Suprapubic skin (tissue), 4 donors: ENCODE measurements at regions not wholly inside any gene's neighbourhood (a gene's known extent, or its start where the extent isn't known, plus 50 kb on each side); places are given as distances from the start of the nearest gene placed in this dataset.

Experiments
- DNase-seq, 2 donors: peaks; one replicate each; pipeline ENCODE4 v3.0.0-alpha.2; 2019; ENCODE audit warnings: low spot score in 2 of 2
- H3K27ac ChIP-seq: fragments of 200-600 bp; sonication (generic); one replicate; pipeline ENCODE4 v1.5.1; 2019
- H3K27me3 ChIP-seq: fragments of 200-600 bp; sonication (generic); one replicate; pipeline ENCODE4 v1.5.1; 2019
- H3K36me3 ChIP-seq: fragments of 200-600 bp; sonication (generic); one replicate; pipeline ENCODE4 v1.5.1; 2019
- H3K4me1 ChIP-seq: fragments of 200-600 bp; sonication (generic); one replicate; pipeline ENCODE4 v1.5.1; 2019
- H3K4me3 ChIP-seq: fragments of 200-600 bp; sonication (generic); one replicate; pipeline ENCODE4 v1.5.1; 2019; ENCODE audit warnings: mild to moderate bottlenecking
- H3K9me3 ChIP-seq: fragments of 200-600 bp; sonication (generic); one replicate; pipeline ENCODE4 v1.5.1; 2019
- EP300 ChIP-seq: sonication (generic); formaldehyde crosslinking; IDR thresholded peaks from one replicate; pipeline ENCODE4 v1.6.1; 2017; ENCODE audit warnings: antibody characterized with exemption
- POLR2A ChIP-seq, 2 donors: fragments of 450-650 bp; IDR thresholded peaks; one replicate each; pipeline ENCODE4 v1.6.1; 2017; ENCODE audit warnings: antibody characterized with exemption in 2 of 2, mild to moderate bottlenecking in 2 of 2, moderate library complexity in 2 of 2
- POLR2AphosphoS5 ChIP-seq, 3 donors: sonication (generic); formaldehyde crosslinking; IDR thresholded peaks; one replicate each; pipeline ENCODE4 v1.6.1; 2017; ENCODE audit warnings: antibody characterized with exemption in 3 of 3
- WGBS: methylation state at CpG from one replicate; pipeline ENCODE4 v1.1.5; 2018; 5-methylcytosine and 5-hydroxymethylcytosine counted together
- TF ChIP-seq, protein P1 (sequence below), 2 donors: fragments of 200-600 bp in 1 of 2; fragments of 450-650 bp in 1 of 2; sonication (generic) in 1 of 2; IDR thresholded peaks; one replicate each; pipeline ENCODE4 v1.5.1; 2016 to 2019; ENCODE audit warnings: antibody characterized with exemption in 2 of 2, mild to moderate bottlenecking in 1 of 2, moderate library complexity in 1 of 2

DNA sequence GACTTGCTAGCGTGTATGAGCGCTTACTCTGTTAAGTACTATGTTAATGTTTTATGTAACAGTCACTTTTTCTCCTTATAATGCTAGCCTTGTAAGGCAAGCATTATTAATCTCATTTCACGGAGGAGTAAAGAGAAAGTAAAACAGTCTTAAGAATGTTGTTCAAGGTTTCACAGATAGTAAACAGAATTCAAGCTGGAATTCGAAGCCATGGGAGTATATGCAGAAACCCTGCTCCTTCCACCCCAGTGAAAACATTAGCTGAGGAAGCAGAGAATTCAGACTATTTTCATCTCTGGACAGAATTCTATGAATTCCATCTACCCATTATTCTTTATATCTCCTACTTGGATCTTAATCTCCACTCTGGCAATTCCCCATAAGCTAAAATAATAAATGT, 1028.3 kb upstream of the WWC1 start:
- WGBS: 84% methylated on average over 4 of the region's 4 CpGs
- TF ChIP-seq, protein P1, sequence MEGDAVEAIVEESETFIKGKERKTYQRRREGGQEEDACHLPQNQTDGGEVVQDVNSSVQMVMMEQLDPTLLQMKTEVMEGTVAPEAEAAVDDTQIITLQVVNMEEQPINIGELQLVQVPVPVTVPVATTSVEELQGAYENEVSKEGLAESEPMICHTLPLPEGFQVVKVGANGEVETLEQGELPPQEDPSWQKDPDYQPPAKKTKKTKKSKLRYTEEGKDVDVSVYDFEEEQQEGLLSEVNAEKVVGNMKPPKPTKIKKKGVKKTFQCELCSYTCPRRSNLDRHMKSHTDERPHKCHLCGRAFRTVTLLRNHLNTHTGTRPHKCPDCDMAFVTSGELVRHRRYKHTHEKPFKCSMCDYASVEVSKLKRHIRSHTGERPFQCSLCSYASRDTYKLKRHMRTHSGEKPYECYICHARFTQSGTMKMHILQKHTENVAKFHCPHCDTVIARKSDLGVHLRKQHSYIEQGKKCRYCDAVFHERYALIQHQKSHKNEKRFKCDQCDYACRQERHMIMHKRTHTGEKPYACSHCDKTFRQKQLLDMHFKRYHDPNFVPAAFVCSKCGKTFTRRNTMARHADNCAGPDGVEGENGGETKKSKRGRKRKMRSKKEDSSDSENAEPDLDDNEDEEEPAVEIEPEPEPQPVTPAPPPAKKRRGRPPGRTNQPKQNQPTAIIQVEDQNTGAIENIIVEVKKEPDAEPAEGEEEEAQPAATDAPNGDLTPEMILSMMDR (IDR thresholded peaks at IDR 0.05): no peak
- TF ChIP-seq POLR2A (IDR thresholded peaks at IDR 0.05): no peak
- no peak for TF ChIP-seq POLR2AphosphoS5 (IDR thresholded peaks at IDR 0.05)
- no peak for TF ChIP-seq EP300

DNA sequence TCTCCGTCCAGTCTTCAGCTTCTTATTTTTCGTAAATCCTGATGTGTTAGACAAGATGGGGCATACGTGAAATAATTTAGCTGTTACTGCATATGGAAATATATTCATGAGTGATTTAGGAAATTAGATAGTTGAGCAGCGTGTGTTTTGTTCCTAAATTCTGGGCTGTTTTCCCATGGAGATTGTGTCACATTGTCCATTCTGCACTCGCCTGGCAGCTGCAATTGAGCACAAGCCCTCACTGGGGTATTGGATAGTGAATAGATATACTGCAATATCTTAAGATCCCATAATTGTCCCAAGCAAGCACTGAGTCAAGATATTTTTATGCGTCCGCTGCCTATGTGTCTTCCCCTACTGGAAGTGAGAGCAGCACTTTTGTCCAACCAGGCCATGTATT, 1027.1 kb upstream of the WWC1 start:
- Histone ChIP-seq H3K9me3 (no peaks in the 10 kb centered on the region), H3K27ac (no peak overlapping the region), H3K36me3 (no peaks in the 10 kb centered on the region), H3K4me3 (no peak overlapping the region), H3K4me1 (no peaks in the 10 kb centered on the region), H3K27me3 (no peaks in the 10 kb centered on the region)
- no peak for TF ChIP-seq POLR2A (IDR thresholded peaks at IDR 0.05)
- TF ChIP-seq, protein P1 (IDR thresholded peaks at IDR 0.05): no peak
- no peak for DNase-seq
- 78% methylated on average over 7 of the region's 7 CpGs for WGBS

More for the DNA sequence above, 1028.3 kb upstream of the WWC1 start:
- Histone ChIP-seq H3K36me3 (no peaks in the 10 kb centered on the region), H3K9me3 (no peaks in the 10 kb centered on the region), H3K27ac (no peak overlapping the region), H3K4me3 (no peak overlapping the region), H3K27me3 (no peaks in the 10 kb centered on the region), H3K4me1 (no peaks in the 10 kb centered on the region)
- DNase-seq: no peak

DNA sequence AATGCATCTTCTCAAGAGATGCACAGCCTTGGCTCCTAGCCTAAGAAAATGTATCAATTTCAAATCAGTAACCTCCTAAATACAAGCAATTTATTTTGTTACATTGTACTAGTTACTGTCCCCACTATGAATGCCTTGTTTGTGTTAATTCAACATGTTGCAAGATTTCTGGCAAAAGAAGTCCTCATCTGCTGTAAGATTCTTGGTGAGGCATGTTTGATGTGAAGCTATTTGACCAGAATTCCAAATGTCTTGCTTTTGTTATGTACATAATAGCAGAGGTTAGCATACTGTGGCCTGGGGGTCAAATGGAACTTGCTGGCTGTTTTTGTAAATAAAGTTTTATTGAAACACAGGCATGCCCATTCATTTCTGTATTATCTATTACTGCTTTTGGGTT, 1023.1 kb upstream of the WWC1 start:
- no peaks in the 10 kb centered on the region for H3K36me3 ChIP-seq

DNA sequence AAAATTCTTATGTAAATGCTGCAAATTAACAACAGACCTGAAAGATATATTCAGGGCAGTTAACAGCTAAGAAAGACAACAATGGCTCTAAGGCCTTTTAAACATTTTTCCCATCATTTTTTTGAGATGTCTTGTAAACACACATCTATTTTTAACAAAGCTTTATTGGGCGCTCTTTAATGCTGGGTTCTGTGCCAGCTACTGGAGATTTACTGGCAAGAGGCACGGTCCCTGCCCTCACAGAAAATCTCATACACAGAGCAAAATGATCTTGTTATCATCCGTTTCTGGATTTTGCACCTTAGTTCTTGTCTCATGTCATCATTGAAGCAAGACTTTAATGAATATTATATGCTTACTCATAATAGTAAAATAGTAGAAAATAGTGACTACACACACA, 1022.3 kb upstream of the WWC1 start:
- no peak for DNase-seq
- no peaks in the 10 kb centered on the region for H3K36me3 ChIP-seq

More for the DNA sequence above, 1023.1 kb upstream of the WWC1 start:
- Histone ChIP-seq H3K27ac (no peak overlapping the region), H3K4me1 (no peaks in the 10 kb centered on the region), H3K9me3 (no peaks in the 10 kb centered on the region), H3K27me3 (no peaks in the 10 kb centered on the region), H3K4me3 (no peak overlapping the region)
- TF ChIP-seq, protein P1 (IDR thresholded peaks at IDR 0.05): no peak
- TF ChIP-seq POLR2AphosphoS5 (IDR thresholded peaks at IDR 0.05) (no peak), POLR2A (IDR thresholded peaks at IDR 0.05) (no peak), EP300 (no peak)
- DNase-seq: no peak

DNA sequence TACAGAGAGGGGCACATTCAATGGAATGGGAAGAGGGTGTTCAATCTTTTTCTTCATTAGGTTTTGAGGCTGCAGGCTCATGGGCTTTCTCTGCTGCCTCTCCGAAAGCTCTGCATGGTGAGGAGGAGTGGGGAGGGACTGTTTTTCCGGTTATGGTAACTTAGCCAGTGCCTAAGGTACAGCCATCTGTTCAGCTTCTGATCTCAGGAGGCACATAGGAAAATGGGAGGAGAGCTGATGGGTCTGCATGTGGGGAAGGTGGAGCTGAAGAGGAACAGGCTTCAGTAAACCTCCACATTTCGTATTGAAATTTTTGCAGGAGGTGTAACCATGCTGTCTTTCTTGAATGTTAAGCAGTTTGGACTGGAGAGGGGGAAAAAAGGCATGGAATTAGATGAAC, 1020.4 kb upstream of the WWC1 start:
- TF ChIP-seq POLR2AphosphoS5 (IDR thresholded peaks at IDR 0.05): no peak
- no peak for TF ChIP-seq EP300
- TF ChIP-seq POLR2A (IDR thresholded peaks at IDR 0.05): no peak
- TF ChIP-seq, protein P1 (IDR thresholded peaks at IDR 0.05): no peak
- Histone ChIP-seq H3K9me3 (no peaks in the 10 kb centered on the region), H3K4me1 (no peaks in the 10 kb centered on the region), H3K4me3 (no peak overlapping the region), H3K27ac (no peak overlapping the region), H3K36me3 (no peaks in the 10 kb centered on the region), H3K27me3 (no peaks in the 10 kb centered on the region)
- 80% methylated on average over 3 of the region's 3 CpGs for WGBS
- no peak for DNase-seq

More for the DNA sequence above, 1022.3 kb upstream of the WWC1 start:
- no peaks in the 10 kb centered on the region for H3K27me3 ChIP-seq
- H3K27ac ChIP-seq: no peak overlapping the region
- 42% methylated on average over 3 of the region's 3 CpGs for WGBS
- no peaks in the 10 kb centered on the region for H3K4me1 ChIP-seq
- TF ChIP-seq POLR2A (IDR thresholded peaks at IDR 0.05) (no peak), POLR2AphosphoS5 (IDR thresholded peaks at IDR 0.05) (no peak)
- TF ChIP-seq, protein P1 (IDR thresholded peaks at IDR 0.05): no peak
- H3K9me3 ChIP-seq: no peaks in the 10 kb centered on the region
- no peak overlapping the region for H3K4me3 ChIP-seq
